ENCODE measurements at regions not wholly inside any gene's neighbourhood (a gene's known extent, or its start where the extent isn't known, plus 50 kb on each side); places are given as distances from the start of the nearest gene placed in this dataset.

GRCh38 chr18:44620812-44621211 lies 59.9 kb upstream of the SETBP1 start:
- no peak overlapping the region for H3K4me3 Mint-ChIP-seq
- no peaks in the 10 kb centered on the region for H3K36me3 Mint-ChIP-seq (ENCODE audit: low read depth)
- H3K9me3 Mint-ChIP-seq = peaks cover 5% of the 10 kb centered on the region
- Histone ChIP-seq H3K4me1 (ENCODE audit: control insufficient read depth, insufficient read depth, low read length) (peaks cover 2% of the 10 kb centered on the region), H3K9ac (ENCODE audit: extremely low read depth, low read length, poor library complexity, severe bottlenecking) (no peak overlapping the region), H3K9me3 (ENCODE audit: control insufficient read depth, low read length) (no peaks in the 10 kb centered on the region), H3K36me3 (ENCODE audit: control insufficient read depth, insufficient read depth, low read length) (no peaks in the 10 kb centered on the region), H3K27ac (ENCODE audit: low read depth, low read length) (no peak overlapping the region), H3K4me3 (ENCODE audit: low read length) (no peak overlapping the region), H3K27me3 (ENCODE audit: control insufficient read depth, insufficient read depth, low read length, poor library complexity, severe bottlenecking) (peaks cover 8% of the 10 kb centered on the region)
- peaks cover 17% of the 10 kb centered on the region for H3K4me1 Mint-ChIP-seq
- peaks cover 10% of the 10 kb centered on the region for H3K27me3 Mint-ChIP-seq (ENCODE audit: insufficient read depth)
- no peak for DNase-seq
- H3K27ac Mint-ChIP-seq = no peak overlapping the region
- WGBS, 2 experiments (ENCODE audit: insufficient coverage in 1 of 2, insufficient read length in 1 of 2) = 84% methylated on average over 1 of the region's 1 CpG; no CpG with 5 or more reads in 1 of the 2 experiments
- TF ChIP-seq CTCF (conservative IDR thresholded peaks at IDR 0.05) = no peak

GRCh38 chr18:44624052-44624451 lies 56.6 kb upstream of the SETBP1 start:
- no peak for TF ChIP-seq CTCF (conservative IDR thresholded peaks at IDR 0.05)
- Mint-ChIP-seq H3K4me3 (no peak overlapping the region), H3K36me3 (ENCODE audit: low read depth) (no peaks in the 10 kb centered on the region), H3K27ac (no peak overlapping the region), H3K4me1 (peaks cover 29% of the 10 kb centered on the region), H3K27me3 (ENCODE audit: insufficient read depth) (peaks cover 15% of the 10 kb centered on the region), H3K9me3 (no peaks in the 10 kb centered on the region)
- Histone ChIP-seq H3K4me1 (ENCODE audit: control insufficient read depth, insufficient read depth, low read length) (peaks cover 11% of the 10 kb centered on the region), H3K4me3 (ENCODE audit: low read length) (peak overlapping the region; percentile 10), H3K9me3 (ENCODE audit: control insufficient read depth, low read length) (no peaks in the 10 kb centered on the region), H3K27me3 (ENCODE audit: control insufficient read depth, insufficient read depth, low read length, poor library complexity, severe bottlenecking) (peaks cover 19% of the 10 kb centered on the region), H3K27ac (ENCODE audit: low read depth, low read length) (no peak overlapping the region), H3K9ac (ENCODE audit: extremely low read depth, low read length, poor library complexity, severe bottlenecking) (no peak overlapping the region), H3K36me3 (ENCODE audit: control insufficient read depth, insufficient read depth, low read length) (no peaks in the 10 kb centered on the region)
- DNase-seq = no peak

DNA sequence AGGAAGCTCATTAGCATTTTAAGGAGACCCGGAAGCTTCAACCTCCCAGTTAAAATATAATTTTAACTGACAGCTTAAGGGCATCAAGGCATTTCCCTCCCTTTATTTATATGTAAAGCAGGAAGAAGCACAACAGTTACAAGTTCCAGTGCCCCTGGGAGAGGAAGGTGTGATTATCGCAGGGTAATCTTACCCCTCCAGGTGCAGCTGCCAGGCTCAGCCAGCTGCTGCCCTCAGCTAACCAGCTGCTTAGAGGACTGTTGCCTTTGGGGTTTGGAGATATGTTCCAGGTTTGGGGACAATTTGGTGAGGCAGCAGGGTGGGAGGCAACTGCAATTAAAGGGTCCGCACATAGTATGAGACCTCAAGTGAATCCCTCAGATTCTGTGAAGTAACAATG lies 55.3 kb upstream of the SETBP1 start:
- WGBS, 2 experiments (ENCODE audit: insufficient coverage in 1 of 2, insufficient read length in 1 of 2) = 95 to 100% methylated on average over 2 to 3 of the region's 3 CpGs
- no peak overlapping the region for H3K4me3 ChIP-seq (ENCODE audit: low read length)
- no peaks in the 10 kb centered on the region for H3K9me3 ChIP-seq (ENCODE audit: control insufficient read depth, low read length)
- peak; percentile 37 for DNase-seq
- Mint-ChIP-seq H3K27ac (no peak overlapping the region), H3K9me3 (no peaks in the 10 kb centered on the region), H3K36me3 (ENCODE audit: low read depth) (no peaks in the 10 kb centered on the region), H3K27me3 (ENCODE audit: insufficient read depth) (peaks cover 22% of the 10 kb centered on the region), H3K4me3 (no peak overlapping the region), H3K4me1 (peaks cover 29% of the 10 kb centered on the region)
- no peak overlapping the region for H3K9ac ChIP-seq (ENCODE audit: extremely low read depth, low read length, poor library complexity, severe bottlenecking)
- H3K4me1 ChIP-seq (ENCODE audit: control insufficient read depth, insufficient read depth, low read length) = peaks cover 11% of the 10 kb centered on the region
- H3K27ac ChIP-seq (ENCODE audit: low read depth, low read length) = no peak overlapping the region
- H3K36me3 ChIP-seq (ENCODE audit: control insufficient read depth, insufficient read depth, low read length) = no peaks in the 10 kb centered on the region
- no peak for TF ChIP-seq CTCF (conservative IDR thresholded peaks at IDR 0.05)
- H3K27me3 ChIP-seq (ENCODE audit: control insufficient read depth, insufficient read depth, low read length, poor library complexity, severe bottlenecking) = peaks cover 21% of the 10 kb centered on the region

All from endodermal cell (in vitro differentiated cells).